ENCODE measurements at regions not wholly inside any gene's neighbourhood (a gene's known extent, or its start where the extent isn't known, plus 50 kb on each side); places are given as distances from the start of the nearest gene placed in this dataset.

DNA sequence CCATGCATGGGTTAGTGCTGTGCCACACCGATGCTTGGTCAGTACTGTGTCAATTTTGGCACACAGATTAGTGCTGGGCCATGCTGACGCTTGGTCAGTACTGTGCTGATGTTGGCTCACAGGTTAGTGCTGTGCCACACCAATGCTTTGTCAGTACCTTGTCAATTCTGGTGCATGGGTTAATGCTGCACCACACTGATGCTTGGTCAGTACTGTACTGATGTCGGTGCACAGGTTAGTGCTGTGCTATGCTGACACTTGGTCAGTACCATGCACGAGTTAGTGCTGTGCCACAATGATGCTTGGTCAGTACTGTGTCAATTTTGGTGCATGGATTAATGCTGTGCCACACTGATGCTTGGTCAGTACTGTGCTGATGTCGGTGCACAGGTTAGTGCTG, 103.0 kb downstream of the NPIPB11 start:
- TF ChIP-seq, protein P1, sequence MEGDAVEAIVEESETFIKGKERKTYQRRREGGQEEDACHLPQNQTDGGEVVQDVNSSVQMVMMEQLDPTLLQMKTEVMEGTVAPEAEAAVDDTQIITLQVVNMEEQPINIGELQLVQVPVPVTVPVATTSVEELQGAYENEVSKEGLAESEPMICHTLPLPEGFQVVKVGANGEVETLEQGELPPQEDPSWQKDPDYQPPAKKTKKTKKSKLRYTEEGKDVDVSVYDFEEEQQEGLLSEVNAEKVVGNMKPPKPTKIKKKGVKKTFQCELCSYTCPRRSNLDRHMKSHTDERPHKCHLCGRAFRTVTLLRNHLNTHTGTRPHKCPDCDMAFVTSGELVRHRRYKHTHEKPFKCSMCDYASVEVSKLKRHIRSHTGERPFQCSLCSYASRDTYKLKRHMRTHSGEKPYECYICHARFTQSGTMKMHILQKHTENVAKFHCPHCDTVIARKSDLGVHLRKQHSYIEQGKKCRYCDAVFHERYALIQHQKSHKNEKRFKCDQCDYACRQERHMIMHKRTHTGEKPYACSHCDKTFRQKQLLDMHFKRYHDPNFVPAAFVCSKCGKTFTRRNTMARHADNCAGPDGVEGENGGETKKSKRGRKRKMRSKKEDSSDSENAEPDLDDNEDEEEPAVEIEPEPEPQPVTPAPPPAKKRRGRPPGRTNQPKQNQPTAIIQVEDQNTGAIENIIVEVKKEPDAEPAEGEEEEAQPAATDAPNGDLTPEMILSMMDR (IDR thresholded peaks at IDR 0.05) = no peak
- TF ChIP-seq POLR2A (IDR thresholded peaks at IDR 0.05) = no peak

Data from esophagus squamous epithelium (tissue), 4 donors.